ENCODE measurements at regions not wholly inside any gene's neighbourhood (a gene's known extent, or its start where the extent isn't known, plus 50 kb on each side); places are given as distances from the start of the nearest gene placed in this dataset.

GRCh38 chr3:72537448-72537847 lies 310.8 kb downstream of the SHQ1 start:
- Histone ChIP-seq H3K27me3 (replicated peaks; ENCODE audit: control insufficient read depth, insufficient read depth, low read length) (no peaks in the 10 kb centered on the region; the same call in 1 of the 2 replicates), H3K4me3 (replicated peaks; ENCODE audit: low read depth, low read length) (no peak overlapping the region), H3K36me3 (ENCODE audit: control insufficient read depth, insufficient read depth, low read length) (no peaks in the 10 kb centered on the region)
- TF ChIP-seq, protein P1, sequence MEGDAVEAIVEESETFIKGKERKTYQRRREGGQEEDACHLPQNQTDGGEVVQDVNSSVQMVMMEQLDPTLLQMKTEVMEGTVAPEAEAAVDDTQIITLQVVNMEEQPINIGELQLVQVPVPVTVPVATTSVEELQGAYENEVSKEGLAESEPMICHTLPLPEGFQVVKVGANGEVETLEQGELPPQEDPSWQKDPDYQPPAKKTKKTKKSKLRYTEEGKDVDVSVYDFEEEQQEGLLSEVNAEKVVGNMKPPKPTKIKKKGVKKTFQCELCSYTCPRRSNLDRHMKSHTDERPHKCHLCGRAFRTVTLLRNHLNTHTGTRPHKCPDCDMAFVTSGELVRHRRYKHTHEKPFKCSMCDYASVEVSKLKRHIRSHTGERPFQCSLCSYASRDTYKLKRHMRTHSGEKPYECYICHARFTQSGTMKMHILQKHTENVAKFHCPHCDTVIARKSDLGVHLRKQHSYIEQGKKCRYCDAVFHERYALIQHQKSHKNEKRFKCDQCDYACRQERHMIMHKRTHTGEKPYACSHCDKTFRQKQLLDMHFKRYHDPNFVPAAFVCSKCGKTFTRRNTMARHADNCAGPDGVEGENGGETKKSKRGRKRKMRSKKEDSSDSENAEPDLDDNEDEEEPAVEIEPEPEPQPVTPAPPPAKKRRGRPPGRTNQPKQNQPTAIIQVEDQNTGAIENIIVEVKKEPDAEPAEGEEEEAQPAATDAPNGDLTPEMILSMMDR (IDR thresholded peaks at IDR 0.05; ENCODE audit: insufficient read depth, low read length, poor library complexity, severe bottlenecking) = no peak
- DNase-seq (ENCODE audit: extremely low read depth, insufficient read length) = no peak

GRCh38 chr3:72536878-72537267 lies 311.4 kb downstream of the SHQ1 start:
- Histone ChIP-seq H3K36me3 (ENCODE audit: control insufficient read depth, insufficient read depth, low read length) (no peaks in the 10 kb centered on the region), H3K4me3 (replicated peaks; ENCODE audit: low read depth, low read length) (no peak overlapping the region), H3K27me3 (replicated peaks; ENCODE audit: control insufficient read depth, insufficient read depth, low read length) (no peaks in the 10 kb centered on the region; the same call in 1 of the 2 replicates)
- TF ChIP-seq, protein P1 (IDR thresholded peaks at IDR 0.05; ENCODE audit: insufficient read depth, low read length, poor library complexity, severe bottlenecking) = no peak
- no peak for DNase-seq (ENCODE audit: extremely low read depth, insufficient read length)

- TF ChIP-seq, protein P1 (IDR thresholded peaks at IDR 0.05; ENCODE audit: insufficient read depth, low read length, poor library complexity, severe bottlenecking) = no peak
- Histone ChIP-seq H3K36me3 (ENCODE audit: control insufficient read depth, insufficient read depth, low read length) (no peaks in the 10 kb centered on the region), H3K27me3 (replicated peaks; ENCODE audit: control insufficient read depth, insufficient read depth, low read length) (no peaks in the 10 kb centered on the region; the same call in 1 of the 2 replicates), H3K4me3 (replicated peaks; ENCODE audit: low read depth, low read length) (no peak overlapping the region)
- DNase-seq (ENCODE audit: extremely low read depth, insufficient read length) = no peak
Measured at GRCh38 chr3:72536206-72536877, 311.9 kb downstream of the SHQ1 start.

- no peaks in the 10 kb centered on the region for H3K36me3 ChIP-seq (ENCODE audit: control insufficient read depth, insufficient read depth, low read length)
- no peak for DNase-seq (ENCODE audit: extremely low read depth, insufficient read length)
- no peak overlapping the region for H3K4me3 ChIP-seq (replicated peaks; ENCODE audit: low read depth, low read length)
- H3K27me3 ChIP-seq (replicated peaks; ENCODE audit: control insufficient read depth, insufficient read depth, low read length) = no peaks in the 10 kb centered on the region; the same call in 1 of the 2 replicates
- TF ChIP-seq, protein P1 (IDR thresholded peaks at IDR 0.05; ENCODE audit: insufficient read depth, low read length, poor library complexity, severe bottlenecking) = no peak
Measured at GRCh38 chr3:72535772-72536171, 312.5 kb downstream of the SHQ1 start.

DNA sequence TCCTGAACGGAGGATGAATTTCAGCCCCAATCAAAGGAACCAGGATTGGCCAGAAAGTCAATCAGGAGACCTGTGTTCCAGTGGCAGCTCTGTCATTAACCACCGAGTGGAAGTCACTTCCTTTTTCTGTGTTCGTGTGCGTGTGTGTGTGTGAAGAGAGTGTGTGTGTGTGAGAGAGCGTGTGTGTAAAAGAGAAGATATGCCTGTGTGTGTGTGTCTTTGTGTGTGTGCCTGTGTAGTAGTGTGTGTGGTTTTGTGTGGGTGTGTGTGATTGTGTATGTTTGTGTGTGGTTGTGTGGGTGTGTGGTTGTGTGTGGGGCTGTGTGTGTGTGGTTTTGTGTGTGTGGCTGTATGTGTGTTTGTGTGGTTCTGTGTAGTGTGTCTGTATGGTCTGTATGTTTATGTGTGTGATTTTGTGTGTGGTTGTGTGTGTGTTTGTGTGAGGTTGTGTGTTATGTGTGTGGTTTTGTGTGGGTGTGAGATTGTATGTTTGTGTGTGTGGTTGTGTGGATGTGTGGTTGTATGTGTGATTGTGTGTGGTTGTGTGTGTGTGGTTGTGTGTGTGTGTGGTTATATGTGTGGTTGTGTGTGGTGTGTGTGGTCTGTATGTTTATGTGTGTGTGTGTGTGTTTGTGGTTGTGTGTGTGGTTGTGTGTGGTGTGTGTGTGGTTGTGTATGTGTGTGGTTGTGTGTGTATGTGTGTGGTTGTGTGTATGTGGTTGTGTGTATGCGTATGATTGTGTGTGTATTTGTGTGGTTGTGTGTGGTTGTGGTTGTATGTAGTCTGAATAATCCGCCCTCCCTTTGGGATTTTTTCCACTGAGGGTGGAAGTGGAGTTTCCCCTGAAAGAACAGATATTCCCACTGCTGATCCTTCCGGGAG lies 314.4 kb downstream of the SHQ1 start:
- H3K4me3 ChIP-seq (replicated peaks; ENCODE audit: low read depth, low read length) = no peak overlapping the region
- DNase-seq (ENCODE audit: extremely low read depth, insufficient read length) = no peak

More for the DNA sequence above, 314.4 kb downstream of the SHQ1 start:
- Histone ChIP-seq H3K27me3 (replicated peaks; ENCODE audit: control insufficient read depth, insufficient read depth, low read length) (no peaks in the 10 kb centered on the region; the same call in 1 of the 2 replicates), H3K36me3 (ENCODE audit: control insufficient read depth, insufficient read depth, low read length) (no peaks in the 10 kb centered on the region)
- TF ChIP-seq, protein P1 (IDR thresholded peaks at IDR 0.05; ENCODE audit: insufficient read depth, low read length, poor library complexity, severe bottlenecking) = no peak
